Hepatocyte (in vitro differentiated cells): ENCODE measurements at regions not wholly inside any gene's neighbourhood (a gene's known extent, or its start where the extent isn't known, plus 50 kb on each side); places are given as distances from the start of the nearest gene placed in this dataset.
"Not testable (repeated sequence)": the region's sequence is repeated elsewhere in the genome, so short reads cannot be mapped to it uniquely, and the experiment has no call there.

Experiments
- DNase-seq: peaks from one replicate; pipeline ENCODE4 v3.0.0-alpha.2; 2016; ENCODE audit warnings: low spot score
- H2AFZ ChIP-seq: fragments of 200-600 bp; sonication (generic); 2 replicates; pipeline ENCODE4 v1.6.0; 2016; ENCODE audit warnings: antibody characterized with exemption, mild to moderate bottlenecking
- H3K27ac ChIP-seq: fragments of 200-600 bp; sonication (generic); 2 replicates; pipeline ENCODE4 v1.5.1; 2016; ENCODE audit warnings: mild to moderate bottlenecking
- H3K27me3 ChIP-seq: fragments of 200-600 bp; sonication (generic); 2 replicates; pipeline ENCODE4 v1.6.1; 2016
- H3K36me3 ChIP-seq: fragments of 200-600 bp; sonication (generic); replicated peaks from 2 replicates; pipeline ENCODE4 v1.5.1; 2016; ENCODE audit warnings: low read depth; ENCODE audit not compliant: insufficient read depth
- H3K4me1 ChIP-seq: fragments of 200-600 bp; sonication (generic); 2 replicates; pipeline ENCODE4 v1.5.1; 2016; ENCODE audit warnings: mild to moderate bottlenecking, moderate library complexity; ENCODE audit not compliant: insufficient read depth
- H3K4me2 ChIP-seq: fragments of 200-600 bp; sonication (generic); 2 replicates; pipeline ENCODE4 v1.6.0; 2016
- H3K4me3 ChIP-seq: fragments of 200-600 bp; sonication (generic); 2 replicates; pipeline ENCODE4 v1.5.1; 2016; ENCODE audit warnings: mild to moderate bottlenecking
- H3K79me2 ChIP-seq: fragments of 200-600 bp; sonication (generic); 2 replicates; pipeline ENCODE4 v1.6.0; 2017; ENCODE audit warnings: mild to moderate bottlenecking
- H3K9me2 ChIP-seq: fragments of 200-600 bp; sonication (generic); replicated peaks from 2 replicates; pipeline ENCODE4 v1.6.0; 2017; ENCODE audit warnings: mild to moderate bottlenecking; ENCODE audit not compliant: insufficient read depth
- H3K9me3 ChIP-seq: fragments of 200-600 bp; sonication (generic); 2 replicates; pipeline ENCODE4 v1.5.1; 2016; ENCODE audit warnings: low read depth, mild to moderate bottlenecking
- H4K20me1 ChIP-seq: fragments of 200-600 bp; sonication (generic); 2 replicates; pipeline ENCODE4 v1.6.0; 2016; ENCODE audit warnings: mild to moderate bottlenecking; ENCODE audit not compliant: insufficient read depth, poor library complexity, severe bottlenecking
- CTCF ChIP-seq: fragments of 200-600 bp; sonication (generic); IDR thresholded peaks from 2 replicates; pipeline ENCODE4 v1.5.1; 2016; ENCODE audit warnings: antibody characterized with exemption, mild to moderate bottlenecking; ENCODE audit not compliant: poor library complexity
- EZH2 ChIP-seq: fragments of 200-600 bp; sonication (generic); IDR thresholded peaks from 2 replicates; pipeline ENCODE4 v1.6.1; 2016; ENCODE audit warnings: antibody characterized with exemption, mild to moderate bottlenecking, borderline replicate concordance
- EZH2phosphoT487 ChIP-seq: fragments of 200-600 bp; sonication (generic); IDR thresholded peaks from one replicate; pipeline ENCODE4 v1.6.1; 2018; ENCODE audit warnings: antibody characterized with exemption, mild to moderate bottlenecking, low read depth, moderate library complexity; ENCODE audit not compliant: unreplicated experiment, severe bottlenecking
- WGBS: methylation state at CpG from one replicate; pipeline ENCODE4 v1.1.6; 2016; ENCODE audit warnings: low lambda C conversion rate; ENCODE audit errors: missing lambda C conversion rate; 5-methylcytosine and 5-hydroxymethylcytosine counted together

- Histone ChIP-seq H3K9me3 (no peaks in the 10 kb centered on the region), H3K79me2 (no peaks in the 10 kb centered on the region), H3K4me2 (no peak overlapping the region), H3K9me2 (no peaks in the 10 kb centered on the region), H2AFZ (no peak overlapping the region), H3K4me1 (peaks cover 6% of the 10 kb centered on the region), H3K27ac (no peak overlapping the region), H3K27me3 (no peaks in the 10 kb centered on the region), H3K4me3 (no peak overlapping the region), H3K36me3 (no peaks in the 10 kb centered on the region), H4K20me1 (no peaks in the 10 kb centered on the region)
- 58% methylated on average over 2 of the region's 2 CpGs for WGBS
- TF ChIP-seq CTCF (no peak), EZH2phosphoT487 (no peak), EZH2 (no peak)
- DNase-seq: no peak
These were observed 799.9 kb upstream of the CDH10 start for GRCh38 chr5:25444697-25445096.

GRCh38 chr5:25441810-25442209 is 797.0 kb upstream of the CDH10 start:
- Histone ChIP-seq H3K9me2 (no peaks in the 10 kb centered on the region), H3K4me3 (no peak overlapping the region), H3K79me2 (no peaks in the 10 kb centered on the region), H3K4me1 (no peaks in the 10 kb centered on the region), H3K36me3 (no peaks in the 10 kb centered on the region), H3K27ac (no peak overlapping the region), H3K9me3 (no peaks in the 10 kb centered on the region), H2AFZ (no peak overlapping the region), H4K20me1 (no peaks in the 10 kb centered on the region), H3K4me2 (no peak overlapping the region), H3K27me3 (no peaks in the 10 kb centered on the region)
- WGBS: 52% methylated on average over 4 of the region's 4 CpGs
- no peak for DNase-seq
- TF ChIP-seq EZH2: no peak
- TF ChIP-seq EZH2phosphoT487: no peak
- no peak for TF ChIP-seq CTCF

- no peaks in the 10 kb centered on the region for H3K4me1 ChIP-seq
- no peaks in the 10 kb centered on the region for H3K27me3 ChIP-seq
- no peak for TF ChIP-seq EZH2
- TF ChIP-seq CTCF: no peak
- no peak for TF ChIP-seq EZH2phosphoT487
- no peak overlapping the region for H2AFZ ChIP-seq
- DNase-seq: no peak
- H3K79me2 ChIP-seq: no peaks in the 10 kb centered on the region
- H3K27ac ChIP-seq: no peak overlapping the region
- no peak overlapping the region for H3K4me2 ChIP-seq
- no peaks in the 10 kb centered on the region for H4K20me1 ChIP-seq
- H3K4me3 ChIP-seq: no peak overlapping the region
- 89% methylated on average over 5 of the region's 5 CpGs for WGBS
- no peaks in the 10 kb centered on the region for H3K9me2 ChIP-seq
- no peaks in the 10 kb centered on the region for H3K36me3 ChIP-seq
- H3K9me3 ChIP-seq: no peaks in the 10 kb centered on the region
These were observed 794.2 kb upstream of the CDH10 start for GRCh38 chr5:25439025-25439424.

GRCh38 chr5:25438375-25438774 is 793.6 kb upstream of the CDH10 start:
- H3K4me1 ChIP-seq, H3K36me3 ChIP-seq, H3K4me3 ChIP-seq, H3K79me2 ChIP-seq, H3K9me2 ChIP-seq, H3K9me3 ChIP-seq, H3K4me2 ChIP-seq, H4K20me1 ChIP-seq, H2AFZ ChIP-seq, DNase-seq, H3K27ac ChIP-seq, H3K27me3 ChIP-seq: not testable (repeated sequence)
- 95% methylated on average over 6 of the region's 6 CpGs for WGBS
